CD4-positive, alpha-beta memory T cell (primary cell): ENCODE measurements at regions not wholly inside any gene's neighbourhood (a gene's known extent, or its start where the extent isn't known, plus 50 kb on each side); places are given as distances from the start of the nearest gene placed in this dataset.

Source experiments
- CTCF ChIA-PET: fragments of 350-600 bp; sonication (Branson Sonifier 250); formaldehyde crosslinking; loops from one replicate; lab custom pipeline; 2021; ENCODE audit warnings: inconsistent platforms; ENCODE audit not compliant: partially characterized antibody; lab: Charles Lee
- POLR2A ChIA-PET: fragments of 350-600 bp; sonication (Branson Sonifier 250); formaldehyde crosslinking; loops from one replicate; lab custom pipeline; 2021; ENCODE audit not compliant: partially characterized antibody; lab: Charles Lee
- DNase-seq, 5 donors: peaks; one replicate each; pipeline versions ENCODE4 v3.0.0 to v3.0.0-alpha.2; 2020 to 2022; ENCODE audit warnings: mixed read lengths in 1 of 5
- H3K27ac ChIP-seq: one replicate; pipeline ENCODE4 v1.7.0; 2013; ENCODE audit warnings: low read depth, low read length
- H3K27me3 ChIP-seq: 2 replicates; pipeline ENCODE4 v1.7.0; 2013; ENCODE audit warnings: mild to moderate bottlenecking, low read length, moderate library complexity; ENCODE audit not compliant: insufficient read depth
- H3K36me3 ChIP-seq: 2 replicates; pipeline ENCODE4 v1.7.0; 2013; ENCODE audit warnings: mild to moderate bottlenecking, low read length, moderate library complexity; ENCODE audit not compliant: insufficient read depth
- H3K4me1 ChIP-seq: 2 replicates; pipeline ENCODE4 v1.7.0; 2013; ENCODE audit warnings: mild to moderate bottlenecking, low read length, moderate library complexity; ENCODE audit not compliant: insufficient read depth
- H3K4me3 ChIP-seq, 2 donors: one replicate each; pipeline ENCODE4 v1.7.0; 2013; ENCODE audit warnings: low read length in 2 of 2, mild to moderate bottlenecking in 1 of 2
- H3K9me3 ChIP-seq, 2 donors: one replicate each; pipeline ENCODE4 v1.7.0; 2013; ENCODE audit warnings: low read length in 2 of 2, control low read depth in 1 of 2; ENCODE audit not compliant: control insufficient read depth in 1 of 2
- H3K27ac Mint-ChIP-seq, 7 donors: one replicate each; pipeline ENCODE4 v1.8.0; 2020 to 2021; ENCODE audit warnings: mixed read lengths in 7 of 7, mild to moderate bottlenecking in 6 of 7, inconsistent platforms in 3 of 7, moderate library complexity in 3 of 7
- H3K27me3 Mint-ChIP-seq, 2 donors: one replicate each; pipeline ENCODE4 v1.8.0; 2020 to 2021; ENCODE audit warnings: mixed read lengths in 2 of 2
- H3K36me3 Mint-ChIP-seq, 2 donors: one replicate each; pipeline ENCODE4 v1.8.0; 2020 to 2021; ENCODE audit warnings: mixed read lengths in 2 of 2, inconsistent platforms in 1 of 2, mild to moderate bottlenecking in 1 of 2
- H3K4me1 Mint-ChIP-seq, 4 donors: one replicate each; pipeline ENCODE4 v1.8.0; 2020 to 2021; ENCODE audit warnings: mixed read lengths in 4 of 4, mild to moderate bottlenecking in 1 of 4
- H3K4me3 Mint-ChIP-seq, 8 donors: one replicate each; pipeline ENCODE4 v1.8.0; 2020 to 2021; ENCODE audit warnings: mixed read lengths in 8 of 8, mild to moderate bottlenecking in 7 of 8, moderate library complexity in 6 of 8, inconsistent platforms in 3 of 8
- H3K9me3 Mint-ChIP-seq, 8 donors: one replicate each; pipeline ENCODE4 v1.8.0; 2020 to 2021; ENCODE audit warnings: mixed read lengths in 8 of 8, mild to moderate bottlenecking in 5 of 8, inconsistent platforms in 3 of 8, moderate library complexity in 1 of 8
- intact Hi-C: fragments of 100-400 bp; cut with micrococcal nuclease; formaldehyde crosslinking; loops from one replicate; pipeline ENCODE4 v1.15.1; 2023

DNA sequence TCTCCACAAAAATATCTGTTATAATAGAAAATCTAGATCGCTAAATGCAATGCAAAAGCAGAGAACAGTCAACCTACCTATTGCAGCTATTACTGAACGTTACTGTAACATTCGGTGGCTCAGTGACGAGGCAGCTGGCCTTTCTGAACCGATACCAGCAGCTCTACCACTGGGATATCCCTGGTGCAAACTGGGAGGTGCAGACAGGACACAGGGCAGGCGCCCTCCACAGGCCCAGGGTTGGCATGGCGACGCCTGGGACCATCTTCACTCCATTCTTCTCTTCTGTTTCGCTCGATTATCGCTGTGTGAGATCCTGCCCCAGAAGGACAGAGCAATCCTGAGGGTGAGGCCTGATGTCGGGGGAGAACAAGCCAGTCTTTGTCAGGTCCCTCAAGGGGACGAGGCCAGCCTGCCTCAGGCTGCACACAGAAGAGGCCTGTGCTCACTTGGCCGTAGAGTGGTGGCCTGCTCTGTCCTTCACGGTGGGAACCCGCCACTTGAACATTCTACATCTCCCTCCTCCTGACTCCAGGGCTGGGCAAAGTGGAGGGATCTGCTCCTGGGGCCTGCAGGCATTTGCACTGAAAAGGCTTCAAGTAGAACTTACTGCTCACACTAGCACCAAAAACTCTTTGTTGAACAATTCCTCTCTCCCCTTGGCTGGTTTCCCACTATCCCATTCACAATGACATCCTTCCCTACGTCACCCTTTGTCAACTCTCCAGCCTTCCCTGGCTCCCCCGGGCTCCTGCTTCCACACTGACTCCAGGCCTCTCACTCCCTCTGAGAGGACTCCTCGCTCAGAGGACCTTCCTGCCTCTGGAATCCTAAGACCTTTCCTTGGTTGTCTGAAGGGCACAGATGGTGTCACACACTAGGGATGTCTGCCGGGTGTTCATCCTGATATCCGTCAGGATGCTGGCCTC, 49.7 kb downstream of the CYRIA start:
- Histone ChIP-seq H3K36me3 (no peaks in the 10 kb centered on the region), H3K4me3 (no peak overlapping the region), H3K4me1 (no peaks in the 10 kb centered on the region), H3K9me3 (no peaks in the 10 kb centered on the region), H3K27me3 (no peaks in the 10 kb centered on the region), H3K27ac (no peak overlapping the region)
- Mint-ChIP-seq H3K4me3 (no peak overlapping the region), H3K27me3 (peaks cover 11 to 15% of the 10 kb centered on the region in 2 donors), H3K9me3 (no peaks in the 10 kb centered on the region), H3K27ac (no peak overlapping the region), H3K36me3 (no peaks in the 10 kb centered on the region), H3K4me1 (no peaks in the 10 kb centered on the region)
- intact Hi-C loops = no loop called here
- ChIA-PET POLR2A (no interaction called here), CTCF (no interaction called here)
- DNase-seq = peak in 1 of 5 donors; percentile 36

- no peak overlapping the region for H3K4me3 ChIP-seq
- no peaks in the 10 kb centered on the region for H3K9me3 ChIP-seq
- Mint-ChIP-seq H3K27me3 (peaks cover 11 to 14% of the 10 kb centered on the region in 2 donors), H3K4me3 (no peak overlapping the region), H3K27ac (no peak overlapping the region), H3K9me3 (no peaks in the 10 kb centered on the region), H3K4me1 (no peaks in the 10 kb centered on the region), H3K36me3 (no peaks in the 10 kb centered on the region)
- CTCF ChIA-PET = no interaction called here
- H3K27me3 ChIP-seq = no peaks in the 10 kb centered on the region
- no peaks in the 10 kb centered on the region for H3K36me3 ChIP-seq
- H3K27ac ChIP-seq = no peak overlapping the region
- POLR2A ChIA-PET = no interaction called here
- intact Hi-C loops = no loop called here
- DNase-seq = no peak
- no peaks in the 10 kb centered on the region for H3K4me1 ChIP-seq
Observed at GRCh38 chr2:16615246-16615645, 50.4 kb downstream of the CYRIA start.

DNA sequence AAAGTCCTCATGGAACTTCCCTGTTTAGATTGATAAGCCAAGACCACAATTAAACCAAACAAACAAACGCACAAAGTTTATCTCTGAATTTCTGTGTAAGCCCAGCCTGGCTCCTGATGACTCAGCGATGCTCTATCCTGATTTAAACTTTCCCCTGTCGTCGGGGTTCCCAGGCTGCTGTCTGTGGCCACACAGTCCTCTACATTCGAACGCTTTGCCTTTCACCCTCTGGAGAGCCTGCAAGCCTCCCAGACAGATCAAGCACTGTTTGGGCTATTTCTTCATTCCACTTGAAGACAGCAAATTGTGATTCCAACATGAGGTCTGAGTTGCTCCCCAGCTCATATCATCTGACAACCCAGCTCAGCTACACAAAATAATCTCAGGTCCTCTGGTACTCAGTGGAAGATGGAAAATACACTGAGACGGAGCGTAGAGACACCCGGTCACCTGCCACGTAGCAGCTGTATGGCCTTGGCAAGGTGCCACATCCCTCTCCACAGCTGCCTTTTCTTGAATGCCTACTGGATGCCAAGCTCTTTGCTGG, 51.2 kb downstream of the CYRIA start:
- Histone ChIP-seq H3K27me3 (no peaks in the 10 kb centered on the region), H3K4me3 (no peak overlapping the region), H3K36me3 (no peaks in the 10 kb centered on the region), H3K27ac (no peak overlapping the region), H3K9me3 (no peaks in the 10 kb centered on the region), H3K4me1 (no peaks in the 10 kb centered on the region)
- CTCF ChIA-PET = interaction anchor here (1.2 kb wide), 1 partner anchor 8 kb away, joined by 3 read pairs; no protein-coding TSS in a partner anchor
- no peaks in the 10 kb centered on the region for H3K36me3 Mint-ChIP-seq
- DNase-seq = no peak
- peaks cover 0 to 4% (median 0%) of the 10 kb centered on the region in 4 donors for H3K4me1 Mint-ChIP-seq
- POLR2A ChIA-PET = no interaction called here
- H3K9me3 Mint-ChIP-seq = no peaks in the 10 kb centered on the region
- no peak overlapping the region for H3K4me3 Mint-ChIP-seq
- H3K27ac Mint-ChIP-seq = no peak overlapping the region
- H3K27me3 Mint-ChIP-seq = peaks cover 11 to 14% of the 10 kb centered on the region in 2 donors
- intact Hi-C loops = no loop called here

DNA sequence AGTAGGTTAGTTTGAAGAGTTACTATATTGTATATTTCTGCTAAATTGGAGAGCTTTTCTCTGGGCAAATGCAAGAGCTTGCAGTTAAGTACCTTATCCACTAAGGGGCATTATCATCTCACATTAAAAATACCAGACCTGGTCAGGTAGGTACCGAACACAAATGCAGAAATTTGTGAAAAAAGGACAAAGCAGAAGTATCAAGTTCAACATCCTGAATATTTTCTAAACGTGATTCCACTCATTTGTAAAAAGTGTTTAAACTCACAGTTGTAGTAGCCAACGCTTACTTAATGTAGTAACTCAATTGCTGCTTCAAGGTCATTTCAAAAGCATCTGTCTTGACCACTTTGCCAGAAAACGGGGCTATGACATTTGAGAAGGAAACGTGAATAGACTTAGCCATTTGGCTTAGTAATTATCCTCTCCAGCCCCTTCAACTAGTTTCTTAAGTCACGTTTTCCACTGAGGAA, 52.1 kb downstream of the CYRIA start:
- Histone ChIP-seq H3K36me3 (no peaks in the 10 kb centered on the region), H3K4me1 (no peaks in the 10 kb centered on the region), H3K9me3 (no peaks in the 10 kb centered on the region), H3K4me3 (no peak overlapping the region), H3K27ac (no peak overlapping the region), H3K27me3 (no peaks in the 10 kb centered on the region)
- Mint-ChIP-seq H3K4me3 (no peak overlapping the region), H3K9me3 (no peaks in the 10 kb centered on the region), H3K4me1 (peaks cover 0 to 12% (median 0%) of the 10 kb centered on the region in 4 donors), H3K36me3 (no peaks in the 10 kb centered on the region), H3K27ac (peak overlapping the region in 1 of 7 donors; percentile 24), H3K27me3 (peaks cover 11 to 16% of the 10 kb centered on the region in 2 donors)
- intact Hi-C loops = no loop called here
- ChIA-PET CTCF (interaction anchor here (1.1 to 1.2 kb wide), 2 partner anchors 9 to 14 kb away, joined by 3 read pairs; no protein-coding TSS in a partner anchor), POLR2A (no interaction called here)
- DNase-seq = no peak

- Mint-ChIP-seq H3K9me3 (no peaks in the 10 kb centered on the region), H3K4me3 (no peak overlapping the region), H3K27me3 (peaks cover 11 to 16% of the 10 kb centered on the region in 2 donors), H3K27ac (no peak overlapping the region), H3K4me1 (peaks cover 0 to 12% (median under 1%) of the 10 kb centered on the region in 4 donors), H3K36me3 (no peaks in the 10 kb centered on the region)
- H3K4me1 ChIP-seq = no peaks in the 10 kb centered on the region
- CTCF ChIA-PET = interaction anchor here (1.4 kb wide), 1 partner anchor 10 kb away, joined by 5 read pairs; no protein-coding TSS in a partner anchor
- DNase-seq = no peak
- no peaks in the 10 kb centered on the region for H3K27me3 ChIP-seq
- intact Hi-C loops = no loop called here
- POLR2A ChIA-PET = no interaction called here
- no peak overlapping the region for H3K4me3 ChIP-seq
- no peak overlapping the region for H3K27ac ChIP-seq
- H3K36me3 ChIP-seq = no peaks in the 10 kb centered on the region
- H3K9me3 ChIP-seq = no peaks in the 10 kb centered on the region
Observed at GRCh38 chr2:16612490-16612889, 53.1 kb downstream of the CYRIA start.

DNA sequence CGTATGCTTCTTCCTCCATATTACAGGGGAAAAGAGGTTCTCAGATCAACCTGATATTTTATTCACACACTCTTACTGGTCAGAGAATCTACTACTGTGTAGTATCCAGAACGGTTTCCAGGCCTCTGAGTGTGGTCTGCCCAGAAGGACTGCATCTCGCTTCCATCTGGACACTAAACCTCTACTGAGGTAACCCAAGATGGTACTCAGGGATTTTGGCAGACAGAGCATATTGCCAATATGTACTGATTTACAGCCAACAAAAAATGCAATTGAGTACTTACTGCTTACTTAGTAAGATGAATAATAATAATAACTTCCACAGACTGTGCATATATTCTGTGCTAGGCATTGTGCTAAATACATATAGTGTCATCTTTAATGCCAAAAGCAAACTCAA, 55.8 kb downstream of the CYRIA start:
- peaks cover 9 to 11% of the 10 kb centered on the region in 2 donors for H3K27me3 Mint-ChIP-seq
- peaks cover 0 to 12% (median under 1%) of the 10 kb centered on the region in 4 donors for H3K4me1 Mint-ChIP-seq
- H3K9me3 Mint-ChIP-seq = no peaks in the 10 kb centered on the region
- no peak for DNase-seq
- ChIA-PET POLR2A (no interaction called here), CTCF (interaction anchor here (0.5 to 1.9 kb wide), 17 partner anchors 8 to 1034 kb away, joined by 3 to 29 read pairs (median 5); partner anchors contain the start of gene MYCN)
- no peak overlapping the region for H3K4me3 ChIP-seq
- H3K4me1 ChIP-seq = no peaks in the 10 kb centered on the region
- intact Hi-C loops = loop anchor here (1.0 kb wide), 2 partner anchors 148 to 670 kb away; no protein-coding TSS in a partner anchor
- no peaks in the 10 kb centered on the region for H3K36me3 ChIP-seq
- H3K4me3 Mint-ChIP-seq = peak overlapping the region in 6 of 8 donors; percentile 55 to 97 (median 88)
- H3K36me3 Mint-ChIP-seq = no peaks in the 10 kb centered on the region
- no peaks in the 10 kb centered on the region for H3K9me3 ChIP-seq
- H3K27ac ChIP-seq = no peak overlapping the region
- no peak overlapping the region for H3K27ac Mint-ChIP-seq
- H3K27me3 ChIP-seq = no peaks in the 10 kb centered on the region
